HG02870 (cell line): ENCODE measurements at regions not wholly inside any gene's neighbourhood (a gene's known extent, or its start where the extent isn't known, plus 50 kb on each side); places are given as distances from the start of the nearest gene placed in this dataset.

Experiments used
- ATAC-seq: cut with Tn5 transposase; IDR thresholded peaks from one replicate; pipeline ENCODE4 v1.9.1; 2021; ENCODE audit warnings: mild to moderate bottlenecking, moderate library complexity; ENCODE audit not compliant: unreplicated experiment

DNA sequence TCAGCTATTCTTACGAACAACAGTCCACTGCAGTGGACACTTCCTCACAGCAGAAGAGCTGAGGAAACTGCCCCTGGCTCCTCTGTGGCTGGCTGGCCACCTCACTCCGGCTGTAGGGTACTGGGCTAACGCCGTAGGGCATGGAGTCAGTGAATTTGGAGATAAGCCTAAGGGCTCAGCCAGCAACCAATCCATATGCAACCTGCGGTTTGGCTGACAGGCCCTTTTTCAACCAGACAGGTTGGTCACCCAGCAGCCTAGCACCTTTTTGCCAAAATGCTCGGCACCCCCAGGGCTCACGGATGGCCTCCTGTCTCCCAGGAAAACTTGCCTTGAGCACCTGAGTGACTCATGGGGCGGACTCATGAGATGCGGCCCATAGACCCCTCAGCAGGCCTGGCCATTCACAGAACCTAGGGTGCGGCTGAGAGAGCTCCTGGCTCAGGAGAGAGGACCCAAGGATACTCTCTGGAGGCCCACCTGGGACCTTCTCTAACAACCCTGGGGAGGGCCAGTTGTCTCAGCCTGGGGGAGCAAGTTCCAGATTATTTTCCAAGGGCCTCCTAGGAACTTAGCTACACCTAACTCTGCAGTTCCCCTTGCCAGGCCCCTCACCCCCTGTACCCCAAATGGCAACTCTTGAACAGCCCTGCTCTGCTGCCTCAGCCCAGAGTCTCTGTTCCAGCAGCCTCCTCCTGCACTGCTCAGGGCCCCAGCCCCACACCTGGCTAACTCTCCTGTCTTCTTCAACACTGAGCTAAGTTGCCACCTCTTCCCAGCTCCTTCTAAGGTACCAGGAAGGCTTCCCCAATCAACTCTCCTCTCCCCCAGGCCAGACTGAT lies 252.1 kb downstream of the CYP26B1 start:
- ATAC-seq = no peak

DNA sequence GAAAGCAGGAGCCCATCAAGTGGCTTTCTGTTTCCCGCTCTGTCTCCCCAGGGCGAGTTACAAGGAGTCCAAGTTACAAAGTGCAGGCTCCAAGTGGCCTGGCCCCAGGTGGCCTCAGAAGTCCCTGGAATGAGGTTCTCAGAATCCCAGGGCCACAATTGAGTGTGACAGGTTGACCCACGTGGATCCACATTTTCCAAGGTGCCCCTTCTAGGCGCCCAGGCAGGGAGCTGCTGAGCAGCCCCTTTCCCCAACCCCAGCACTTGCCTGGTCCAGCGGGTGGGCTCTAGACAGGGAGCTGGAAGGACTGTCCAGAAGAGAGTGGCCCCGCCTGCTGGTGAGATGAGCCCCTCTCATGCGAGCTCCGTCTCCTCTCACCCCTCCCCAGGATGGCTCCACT lies 253.4 kb downstream of the CYP26B1 start:
- ATAC-seq = no peak

DNA sequence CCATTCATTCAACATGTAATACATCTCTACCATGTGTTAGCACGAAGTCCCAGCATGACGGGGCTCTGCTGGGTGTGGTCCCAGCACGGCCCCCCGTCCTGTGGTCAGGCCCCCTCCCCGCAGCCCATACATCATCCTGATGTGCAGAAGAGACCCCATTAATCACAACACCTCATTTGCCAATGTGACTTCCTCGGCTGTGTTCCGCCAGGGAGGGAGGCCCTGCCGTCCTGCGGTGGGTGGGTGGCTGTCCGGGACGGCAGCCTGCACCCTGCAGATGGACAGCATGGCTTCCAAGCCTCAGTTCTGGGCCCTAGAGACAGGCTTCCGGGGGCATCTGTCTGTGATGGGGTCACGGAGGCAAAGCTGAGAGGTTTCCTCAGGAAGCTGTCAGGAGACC lies 254.0 kb downstream of the CYP26B1 start:
- no peak for ATAC-seq

DNA sequence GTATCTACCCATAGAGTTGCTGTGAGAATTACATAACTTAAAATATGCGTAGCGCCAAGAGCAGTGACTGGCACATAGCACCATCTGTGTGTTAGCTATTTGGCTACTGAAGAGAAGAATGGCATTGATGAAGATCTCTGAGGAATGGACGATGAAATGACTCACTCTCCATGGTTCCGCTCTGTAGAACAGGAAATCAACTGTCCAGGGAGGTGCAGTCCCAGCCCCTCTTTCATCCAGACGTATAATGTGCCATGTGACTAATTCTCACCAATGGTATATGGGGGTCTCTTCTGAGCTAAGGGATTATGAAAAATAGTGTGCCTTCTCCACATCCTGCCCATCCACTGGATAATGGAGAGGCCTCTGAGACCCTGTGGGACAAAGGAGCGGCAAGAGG lies 254.8 kb downstream of the CYP26B1 start:
- no peak for ATAC-seq

DNA sequence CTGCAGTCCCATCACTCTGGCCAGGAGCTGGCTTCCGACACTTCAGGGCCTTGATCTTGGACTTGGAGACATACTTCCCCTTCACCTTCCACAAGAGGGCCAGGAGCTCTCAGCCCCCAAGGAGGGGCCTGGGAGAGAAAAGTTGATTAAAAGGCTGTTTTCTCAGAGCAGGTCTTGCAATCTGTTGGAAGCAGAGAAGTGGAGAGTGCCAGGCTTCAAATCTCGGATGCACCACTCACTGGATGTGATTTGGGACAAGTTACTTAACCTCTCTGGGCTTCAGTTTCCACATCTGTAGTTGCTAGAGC lies 255.3 kb downstream of the CYP26B1 start:
- no peak for ATAC-seq

DNA sequence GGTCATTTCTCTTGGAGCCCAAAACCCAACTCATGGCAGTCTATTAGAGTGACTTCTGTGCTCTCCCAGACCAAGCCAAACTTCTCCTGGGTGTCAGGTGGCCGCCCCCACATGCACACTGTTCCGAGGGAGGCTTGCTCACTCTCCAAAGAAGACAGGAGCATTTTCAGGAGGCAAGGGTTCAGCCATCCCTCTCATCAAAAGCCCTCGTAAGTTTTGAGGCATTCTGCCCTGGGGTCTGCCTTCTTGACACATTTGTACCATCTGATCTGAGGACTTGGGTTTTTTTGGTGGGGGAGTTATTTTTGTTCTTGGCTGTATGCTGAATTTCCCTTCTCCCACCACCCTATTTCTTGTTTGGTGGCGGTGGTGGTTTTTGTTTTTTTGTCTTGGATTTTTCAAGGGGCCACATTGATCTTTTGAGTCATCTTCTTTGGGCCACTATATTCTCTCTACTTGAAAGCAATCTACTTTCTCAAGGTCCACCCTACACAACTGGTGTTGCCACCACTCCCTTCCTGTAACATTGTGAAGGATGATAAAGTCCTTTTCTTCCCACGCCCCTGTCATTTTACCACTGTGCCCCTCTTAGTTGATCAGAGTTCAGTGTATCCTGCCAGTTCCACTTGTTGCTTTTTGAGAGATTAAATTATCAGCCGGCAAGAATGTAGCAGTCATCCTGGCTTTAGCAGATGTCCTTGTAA lies 255.8 kb downstream of the CYP26B1 start:
- no peak for ATAC-seq

DNA sequence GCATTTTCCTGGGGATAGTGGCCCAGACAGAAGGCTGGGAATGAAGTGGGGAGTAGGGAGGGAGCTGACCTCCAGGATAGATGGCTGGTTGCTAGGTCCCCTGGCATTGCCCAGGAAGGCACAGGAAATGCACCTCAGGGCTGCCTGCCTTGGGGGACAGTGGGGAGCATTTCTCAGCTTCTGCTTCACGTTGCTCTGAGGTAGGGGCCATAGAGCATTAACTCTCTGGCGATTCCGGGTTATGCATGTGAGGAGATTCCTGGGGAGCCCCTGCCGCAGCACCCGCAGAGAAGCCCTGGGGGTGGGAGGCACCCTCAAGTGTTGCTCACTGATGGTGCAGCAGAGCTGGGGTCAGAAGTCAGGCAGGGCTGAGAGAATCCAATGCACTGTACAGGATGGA lies 256.5 kb downstream of the CYP26B1 start:
- no peak for ATAC-seq

DNA sequence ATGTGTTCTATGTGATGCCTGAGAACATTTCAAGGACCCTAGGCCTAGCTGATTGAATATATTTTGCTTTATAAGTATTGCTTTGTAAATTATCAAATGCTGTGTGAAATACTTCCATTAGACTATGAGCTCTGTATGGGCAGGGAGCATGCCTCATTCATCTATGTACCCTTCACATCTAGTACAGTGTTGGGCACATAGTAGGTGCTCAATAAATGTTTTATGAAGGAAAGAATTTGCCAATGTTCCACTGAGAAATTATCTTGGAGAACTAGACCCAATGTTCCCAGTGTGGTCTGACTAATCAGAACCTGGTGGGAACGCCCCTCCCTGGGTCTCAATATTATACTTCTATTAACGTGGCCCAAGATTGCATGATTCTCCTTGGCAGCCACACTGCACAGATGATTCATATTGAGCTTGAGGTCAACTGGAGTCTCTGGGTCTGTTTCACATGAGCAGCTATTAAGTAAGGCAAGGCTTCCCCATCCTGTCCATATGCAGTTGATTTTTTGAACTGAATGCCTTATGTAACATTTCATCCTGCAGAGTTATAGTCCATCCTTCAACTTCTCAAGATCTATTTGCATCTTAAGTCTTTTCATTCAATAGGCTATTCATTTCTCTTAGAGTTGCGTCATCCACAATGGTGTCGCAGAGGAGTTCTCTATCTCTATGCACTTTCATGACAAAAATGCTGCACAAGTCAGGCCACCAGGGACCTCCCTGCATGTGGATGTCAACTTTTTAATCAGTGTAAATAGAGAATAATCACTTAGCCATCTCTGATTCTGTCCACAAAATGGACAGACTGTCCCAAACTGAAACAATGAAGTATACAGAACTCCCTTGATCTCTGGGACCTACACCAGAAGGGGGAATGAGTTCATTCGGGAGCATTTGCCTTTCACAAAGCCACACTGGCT lies 257.6 kb downstream of the CYP26B1 start:
- ATAC-seq = no peak

DNA sequence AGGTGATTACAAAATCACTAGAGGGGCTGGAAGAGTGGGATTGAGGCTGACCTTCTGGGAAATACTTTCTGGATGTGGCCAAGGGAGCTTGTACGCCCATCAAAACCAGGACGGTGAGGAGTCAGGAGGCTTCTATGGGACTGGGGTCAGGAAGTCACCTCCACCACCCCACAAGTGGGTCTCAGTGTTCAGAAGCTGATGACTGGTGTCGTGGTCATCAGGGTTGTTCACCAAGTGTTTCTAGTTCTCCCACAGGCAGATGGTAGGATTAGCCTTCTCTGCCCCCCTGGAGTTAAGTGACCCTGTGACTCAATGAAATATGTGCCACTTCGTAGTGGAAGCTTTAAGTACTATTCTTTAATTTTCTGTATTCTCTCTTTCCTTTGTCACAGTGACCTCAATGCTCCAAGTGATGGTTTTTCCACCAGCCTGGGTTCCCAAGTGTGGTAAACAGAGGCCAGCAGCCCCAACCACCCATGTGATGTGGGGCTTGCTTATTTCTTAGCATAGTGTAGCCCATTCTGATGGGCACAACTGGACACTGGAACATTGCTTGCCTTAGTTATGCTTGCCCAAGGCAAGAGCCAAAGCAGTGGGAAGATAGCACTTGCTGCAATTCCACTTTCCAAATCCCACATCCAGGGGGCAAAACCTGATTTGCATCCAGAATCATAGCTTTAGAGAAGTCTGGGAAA lies 258.8 kb downstream of the CYP26B1 start:
- ATAC-seq = no peak

DNA sequence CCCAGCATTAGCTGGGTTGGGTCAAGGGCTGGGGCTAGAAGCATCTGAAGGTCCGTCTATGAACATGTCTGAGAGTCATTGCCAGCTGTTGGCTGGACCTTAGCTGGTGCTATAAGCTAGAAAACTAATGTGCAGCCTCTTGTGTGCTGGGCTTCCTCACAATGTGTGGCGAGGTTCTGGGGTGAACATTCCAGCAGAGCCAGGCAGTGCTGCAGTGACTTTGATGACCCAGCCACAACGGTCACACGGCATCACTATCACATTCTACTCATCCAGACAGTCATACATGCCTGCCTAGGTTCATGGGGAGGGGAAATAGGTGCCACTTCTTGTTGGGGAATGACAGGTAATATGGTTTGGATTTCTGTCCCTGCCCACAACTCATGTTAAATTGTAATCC lies 260.5 kb downstream of the CYP26B1 start:
- ATAC-seq = no peak

DNA sequence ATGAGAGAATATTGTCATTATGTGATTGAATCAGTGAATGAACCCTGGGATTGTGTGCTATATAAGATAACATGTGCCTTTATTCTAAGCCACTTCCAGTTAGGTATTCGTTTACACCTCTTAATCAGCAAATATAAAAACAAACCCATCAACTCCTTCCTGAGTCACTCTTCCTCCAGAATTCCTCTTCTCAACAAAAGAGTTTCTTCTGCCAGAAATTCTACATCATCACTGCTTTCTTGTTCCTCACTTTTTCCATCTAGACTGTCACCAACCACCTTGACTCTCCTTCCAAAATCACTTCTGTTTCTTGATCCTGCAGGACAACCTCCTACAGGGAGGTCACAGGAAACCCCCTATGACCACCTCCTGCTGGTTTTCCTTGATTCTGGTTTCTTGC lies 261.4 kb downstream of the CYP26B1 start:
- no peak for ATAC-seq

DNA sequence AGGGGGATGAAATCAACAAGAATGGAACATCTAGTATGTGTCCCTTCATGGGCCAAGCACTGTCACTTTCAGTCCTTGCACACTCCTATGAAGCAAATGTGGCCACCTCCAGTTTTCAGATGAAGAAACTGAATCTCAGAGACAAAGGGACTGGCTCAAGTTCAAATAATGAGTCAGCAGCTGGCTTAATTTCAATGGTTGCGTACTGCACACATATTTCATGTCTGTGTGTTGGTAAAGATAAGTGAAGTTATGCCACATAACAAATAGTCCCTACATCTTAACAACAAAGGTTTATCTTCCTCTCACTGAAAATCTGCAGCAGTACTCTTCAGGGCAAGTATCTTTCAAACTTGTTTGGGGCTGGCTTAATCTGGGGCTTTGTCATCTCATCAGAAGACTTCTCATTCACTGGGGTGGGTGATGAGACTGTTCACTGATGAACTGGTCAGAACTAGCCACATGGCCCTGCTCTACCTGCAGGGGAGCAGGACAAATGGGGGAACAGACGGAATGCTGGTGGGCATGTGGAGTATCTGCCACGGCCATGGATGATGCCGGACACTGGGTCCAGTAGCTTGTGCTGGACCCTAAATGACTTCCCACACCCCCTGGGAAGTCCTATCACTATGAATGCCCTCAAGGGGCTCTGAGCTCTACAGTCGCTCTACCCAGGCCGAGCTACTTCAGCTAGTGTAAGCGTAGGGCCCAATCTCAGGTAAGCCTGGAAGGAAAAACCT lies 263.2 kb downstream of the CYP26B1 start:
- no peak for ATAC-seq

DNA sequence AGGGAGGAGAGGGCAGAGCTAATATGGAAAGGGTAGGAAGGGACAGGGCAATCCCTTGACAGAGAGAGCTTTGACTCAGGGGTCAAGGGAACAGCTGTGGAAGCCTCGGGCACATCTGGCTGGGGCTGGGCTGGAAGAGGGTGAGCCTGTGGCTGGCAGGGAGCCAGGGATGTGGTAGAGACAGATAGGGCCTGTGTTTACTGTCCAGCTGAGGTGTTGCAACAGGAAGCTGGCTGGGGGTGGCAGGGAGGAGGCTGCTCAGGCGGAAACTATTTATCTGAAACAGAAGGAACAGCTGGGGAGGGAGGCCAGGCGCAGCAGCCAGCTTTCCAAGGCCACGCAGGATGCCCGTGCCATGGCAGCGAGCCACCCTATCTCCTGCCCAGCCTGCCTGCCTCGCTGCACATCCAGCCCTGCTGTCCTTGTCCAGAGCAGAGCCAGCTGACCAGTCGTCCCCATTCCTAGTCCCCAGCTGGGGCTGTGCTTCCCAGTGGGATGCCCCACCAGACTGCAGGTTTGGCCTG lies 264.7 kb downstream of the CYP26B1 start:
- ATAC-seq = no peak

DNA sequence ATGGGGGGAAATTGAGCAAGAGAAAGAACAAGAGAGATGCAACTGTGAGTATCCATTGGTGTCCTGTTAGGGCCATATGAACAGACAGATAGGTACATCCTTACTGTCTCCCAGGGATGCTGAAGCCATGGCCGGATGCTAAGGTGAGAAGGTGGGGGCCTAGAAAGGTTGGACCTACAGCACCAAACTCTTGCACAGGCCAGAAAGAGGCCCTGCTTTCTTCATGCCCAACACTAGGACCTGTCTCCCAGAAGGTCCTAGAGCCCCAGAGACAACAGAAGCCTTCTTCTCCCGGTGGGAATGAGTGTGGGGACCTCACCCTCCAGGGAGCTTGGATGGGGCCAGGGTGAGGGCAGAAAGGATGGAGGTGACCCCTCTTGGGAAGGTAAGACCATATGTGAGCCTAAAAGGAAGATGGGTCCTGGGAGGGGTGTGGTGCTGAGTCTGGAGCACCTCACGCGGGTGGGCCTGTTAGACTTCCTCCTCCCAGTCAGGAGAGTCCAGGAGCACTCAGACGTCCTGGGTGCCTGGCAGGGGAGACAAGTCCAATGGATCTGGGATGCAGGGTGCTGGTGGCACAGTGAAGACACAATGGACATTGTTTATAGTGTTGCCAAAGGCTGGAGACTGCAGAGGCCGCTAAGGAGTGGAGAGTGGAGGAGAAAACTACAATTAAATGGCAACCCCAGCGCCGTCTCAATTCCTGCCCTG lies 265.3 kb downstream of the CYP26B1 start:
- no peak for ATAC-seq

DNA sequence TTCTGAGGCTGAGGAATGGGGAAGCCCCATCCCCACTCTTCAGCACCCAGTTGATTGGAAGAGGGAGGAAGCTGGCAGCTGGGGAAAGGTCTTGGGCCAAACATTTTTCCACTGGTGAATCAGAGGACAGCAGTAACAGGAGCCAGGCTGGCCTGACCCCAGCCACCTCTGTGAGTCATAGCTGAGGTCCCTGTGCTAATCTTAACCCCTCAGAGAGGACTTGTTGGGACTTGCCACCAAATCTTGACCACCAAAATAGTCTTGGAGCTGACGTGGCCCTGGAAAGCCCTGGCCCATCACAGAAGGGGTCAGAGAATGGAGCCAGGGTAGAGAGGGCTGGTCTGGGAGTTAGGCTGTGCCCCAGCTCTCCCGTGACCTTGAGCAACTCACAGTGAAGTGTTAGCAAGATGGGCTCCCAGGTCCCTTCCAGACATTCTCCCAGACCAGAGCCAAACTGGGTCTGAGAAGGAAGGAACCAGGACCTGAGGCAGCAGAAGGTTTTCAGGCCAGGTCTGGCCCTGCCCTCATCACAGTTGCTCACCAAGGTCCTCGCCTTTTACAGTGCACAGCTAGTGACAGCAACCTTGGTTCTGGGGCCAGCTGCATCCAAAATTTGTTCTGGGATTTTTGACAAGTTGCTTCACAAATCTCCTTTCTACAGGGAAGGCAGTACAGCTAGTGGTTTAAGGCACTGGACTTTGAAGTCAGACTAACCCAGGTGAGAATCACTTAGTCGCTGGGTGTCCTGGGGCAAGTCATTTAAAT lies 266.6 kb downstream of the CYP26B1 start:
- peak; percentile 59 for ATAC-seq

DNA sequence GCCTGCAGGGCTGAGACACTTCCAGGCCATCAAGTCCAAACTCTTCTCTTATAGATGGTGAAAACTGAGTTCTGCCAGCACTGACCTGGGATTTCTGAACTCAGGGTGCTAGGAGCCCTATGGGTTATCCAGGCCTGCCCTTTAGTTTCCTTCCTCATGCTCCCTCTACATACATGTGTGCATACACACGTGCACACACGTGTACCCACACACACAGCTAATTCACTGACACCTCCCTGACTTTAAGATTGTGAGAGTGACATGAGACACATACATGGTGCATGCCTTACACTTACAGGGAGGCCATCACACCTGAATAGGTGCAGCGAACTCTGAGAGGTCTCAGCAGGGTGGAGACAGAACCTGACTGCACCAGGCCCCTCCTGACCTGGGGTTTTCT lies 267.4 kb downstream of the CYP26B1 start:
- no peak for ATAC-seq

DNA sequence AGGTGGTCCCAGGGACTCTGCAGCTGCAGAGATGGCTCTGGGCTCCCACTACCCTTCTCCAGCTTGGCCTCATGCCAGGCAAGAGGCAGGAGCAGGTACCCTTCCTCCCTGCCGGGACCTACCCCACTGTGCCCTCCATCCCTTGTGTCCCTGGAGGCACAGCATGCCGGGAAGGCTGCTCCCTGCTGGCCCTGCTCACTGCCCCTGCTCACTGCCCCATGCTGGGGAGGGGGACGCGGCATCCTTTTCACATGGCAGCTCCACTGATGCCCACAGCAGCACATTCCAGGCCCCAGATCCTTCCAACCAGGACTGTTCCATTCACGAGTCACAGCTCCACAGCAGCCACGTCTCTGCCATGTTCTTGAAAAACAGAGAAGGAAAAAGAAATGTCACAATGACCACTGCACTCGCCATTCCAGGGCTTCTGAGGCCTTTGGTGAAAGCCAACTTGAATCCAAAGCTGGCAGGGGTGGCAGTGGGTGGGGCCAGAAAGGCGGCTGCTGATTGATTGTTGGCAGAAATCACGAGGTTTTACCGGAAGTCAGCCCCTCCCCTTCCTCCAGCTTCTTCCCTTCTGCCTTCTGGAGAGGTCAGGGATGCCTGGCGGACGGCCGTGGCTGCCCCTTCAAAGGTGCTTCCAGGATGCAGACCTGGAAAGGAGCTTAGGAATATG lies 268.0 kb downstream of the CYP26B1 start:
- ATAC-seq = no peak
